22Rv1 (cell line): ENCODE measurements at regions not wholly inside any gene's neighbourhood (a gene's known extent, or its start where the extent isn't known, plus 50 kb on each side); places are given as distances from the start of the nearest gene placed in this dataset.

Experiments
- ZFX ChIP-seq: fragments of 450-650 bp; IDR thresholded peaks from 2 replicates; pipeline ENCODE4 v1.6.1; 2017; ENCODE audit warnings: antibody characterized with exemption, borderline replicate concordance
- TF ChIP-seq, protein P1 (sequence below): fragments of 450-650 bp; IDR thresholded peaks from 2 replicates; pipeline ENCODE4 v1.5.1; 2017; ENCODE audit warnings: mild to moderate bottlenecking

DNA sequence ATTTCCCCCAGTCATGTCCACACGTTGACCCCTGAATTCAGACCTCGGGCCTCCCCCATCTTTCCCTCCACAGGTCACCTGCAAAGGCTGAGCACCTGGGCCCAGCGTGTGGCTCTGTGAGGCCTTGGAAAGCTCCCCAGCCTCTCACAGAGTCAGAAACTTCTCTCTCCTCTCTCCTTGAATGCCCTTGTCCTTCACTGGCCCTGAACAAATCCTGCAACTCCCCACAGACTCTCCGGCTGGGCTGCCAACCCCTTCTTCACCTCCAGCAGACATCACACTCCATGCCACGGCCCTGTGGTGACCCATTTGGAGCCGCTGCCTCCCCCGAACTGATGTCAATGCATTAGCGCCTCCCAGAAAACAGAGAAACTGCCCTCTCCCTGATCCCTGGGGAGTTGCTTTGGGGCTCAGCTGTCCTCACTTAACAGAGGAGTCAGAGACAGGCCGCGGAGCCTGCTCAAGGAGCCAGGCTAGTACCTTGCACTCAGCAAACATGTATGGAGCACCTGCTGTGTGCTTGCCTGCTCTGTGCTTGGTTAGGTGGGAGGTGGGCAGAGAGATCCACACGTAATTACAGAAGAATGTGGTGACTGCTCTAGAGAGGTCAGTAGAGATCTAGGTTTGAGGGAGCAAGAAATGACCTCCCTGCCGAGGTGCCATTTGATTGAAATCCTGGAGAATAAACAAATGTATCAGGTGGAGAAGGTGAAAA, 99.2 kb upstream of the PWP1 start:
- TF ChIP-seq, protein P1, sequence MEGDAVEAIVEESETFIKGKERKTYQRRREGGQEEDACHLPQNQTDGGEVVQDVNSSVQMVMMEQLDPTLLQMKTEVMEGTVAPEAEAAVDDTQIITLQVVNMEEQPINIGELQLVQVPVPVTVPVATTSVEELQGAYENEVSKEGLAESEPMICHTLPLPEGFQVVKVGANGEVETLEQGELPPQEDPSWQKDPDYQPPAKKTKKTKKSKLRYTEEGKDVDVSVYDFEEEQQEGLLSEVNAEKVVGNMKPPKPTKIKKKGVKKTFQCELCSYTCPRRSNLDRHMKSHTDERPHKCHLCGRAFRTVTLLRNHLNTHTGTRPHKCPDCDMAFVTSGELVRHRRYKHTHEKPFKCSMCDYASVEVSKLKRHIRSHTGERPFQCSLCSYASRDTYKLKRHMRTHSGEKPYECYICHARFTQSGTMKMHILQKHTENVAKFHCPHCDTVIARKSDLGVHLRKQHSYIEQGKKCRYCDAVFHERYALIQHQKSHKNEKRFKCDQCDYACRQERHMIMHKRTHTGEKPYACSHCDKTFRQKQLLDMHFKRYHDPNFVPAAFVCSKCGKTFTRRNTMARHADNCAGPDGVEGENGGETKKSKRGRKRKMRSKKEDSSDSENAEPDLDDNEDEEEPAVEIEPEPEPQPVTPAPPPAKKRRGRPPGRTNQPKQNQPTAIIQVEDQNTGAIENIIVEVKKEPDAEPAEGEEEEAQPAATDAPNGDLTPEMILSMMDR: no peak
- TF ChIP-seq ZFX: no peak
